Fibroblast of upper back skin (primary cell): ENCODE measurements at regions not wholly inside any gene's neighbourhood (a gene's known extent, or its start where the extent isn't known, plus 50 kb on each side); places are given as distances from the start of the nearest gene placed in this dataset.
"Not testable (repeated sequence)": the region's sequence is repeated elsewhere in the genome, so short reads cannot be mapped to it uniquely, and the experiment has no call there.

ENCODE experiments used
- DNase-seq: peaks from one replicate; pipeline ENCODE4 v3.0.0-alpha.2; 2013

DNA sequence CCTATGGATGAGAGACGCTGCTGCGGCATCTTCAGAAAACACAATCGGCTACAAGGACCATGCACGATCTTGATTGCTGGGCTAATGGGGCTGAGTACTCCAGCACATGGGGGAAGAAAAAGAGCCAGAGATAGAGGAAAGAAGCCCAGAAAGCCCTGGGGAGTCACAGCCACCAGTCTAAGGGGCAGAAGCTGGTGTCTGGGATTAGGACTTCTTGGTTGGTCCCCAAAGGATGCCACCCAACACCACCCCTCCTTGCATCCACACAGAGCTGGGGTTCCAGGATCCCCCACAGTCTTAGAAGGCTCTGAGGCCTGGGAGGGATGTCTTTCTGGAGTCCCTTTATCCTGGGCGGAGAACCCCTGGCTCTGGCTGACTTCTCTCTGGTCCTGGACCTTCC, 98.4 kb upstream of the TARDBP start:
- no peak for DNase-seq

DNA sequence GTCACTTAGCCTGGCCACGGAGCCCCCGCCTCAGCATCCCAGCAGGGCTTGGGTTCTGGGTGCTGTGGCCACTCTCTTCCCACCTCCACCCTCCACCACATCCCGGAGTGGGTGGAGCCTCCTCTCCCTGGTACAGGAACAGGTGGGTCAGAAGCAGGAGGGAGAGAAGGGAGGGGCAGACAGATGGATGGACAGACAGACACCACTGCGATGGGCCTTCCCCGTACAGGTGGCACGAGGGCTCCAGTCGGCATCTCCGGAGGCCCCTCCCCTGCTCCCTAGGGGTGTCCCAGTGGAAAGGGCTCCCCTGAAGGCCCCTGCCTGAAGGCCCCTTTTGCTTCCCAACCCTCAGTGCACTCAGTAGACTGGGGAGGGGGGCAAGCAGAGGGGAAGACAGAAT, 96.9 kb upstream of the TARDBP start:
- no peak for DNase-seq

DNA sequence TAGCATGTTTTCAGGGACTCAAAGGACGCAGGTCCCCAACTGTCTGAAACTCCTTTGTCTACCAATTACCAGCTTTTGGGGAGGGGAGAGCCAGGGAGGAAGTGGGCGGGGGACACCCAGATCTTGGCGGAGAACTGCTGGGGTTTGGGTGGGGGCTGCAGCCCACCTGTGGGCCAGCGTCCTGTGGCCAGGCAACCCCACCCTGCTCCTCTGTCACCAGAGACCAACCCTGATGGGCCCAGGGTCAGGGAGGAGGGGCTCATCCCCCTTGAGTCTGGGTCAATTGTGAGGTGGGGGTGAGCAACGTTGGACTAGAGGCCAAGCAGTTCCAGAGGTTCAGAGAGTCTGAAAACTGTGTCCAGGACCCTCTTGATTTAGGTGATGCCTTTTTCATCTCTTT, 96.1 kb upstream of the TARDBP start:
- no peak for DNase-seq

DNA sequence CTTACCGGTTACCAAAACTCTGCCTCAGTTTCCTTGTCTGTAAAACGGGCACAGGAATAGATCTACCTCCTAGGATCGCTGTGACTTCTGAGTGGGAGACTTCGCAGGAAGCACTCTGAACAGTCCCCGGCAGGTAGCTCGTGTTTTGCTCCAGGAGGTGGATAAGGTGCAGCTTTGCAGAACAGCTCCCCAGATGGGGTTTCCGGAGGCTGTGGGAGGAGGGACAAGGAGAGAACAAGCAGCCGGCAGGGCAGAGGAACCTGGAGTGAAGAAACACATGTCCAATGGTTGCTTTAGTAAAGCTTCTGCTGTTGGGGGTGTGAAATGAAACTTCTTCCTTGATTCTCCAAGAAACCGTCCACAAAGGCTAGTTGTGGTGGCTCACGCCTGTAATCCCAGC, 95.5 kb upstream of the TARDBP start:
- no peak for DNase-seq

DNA sequence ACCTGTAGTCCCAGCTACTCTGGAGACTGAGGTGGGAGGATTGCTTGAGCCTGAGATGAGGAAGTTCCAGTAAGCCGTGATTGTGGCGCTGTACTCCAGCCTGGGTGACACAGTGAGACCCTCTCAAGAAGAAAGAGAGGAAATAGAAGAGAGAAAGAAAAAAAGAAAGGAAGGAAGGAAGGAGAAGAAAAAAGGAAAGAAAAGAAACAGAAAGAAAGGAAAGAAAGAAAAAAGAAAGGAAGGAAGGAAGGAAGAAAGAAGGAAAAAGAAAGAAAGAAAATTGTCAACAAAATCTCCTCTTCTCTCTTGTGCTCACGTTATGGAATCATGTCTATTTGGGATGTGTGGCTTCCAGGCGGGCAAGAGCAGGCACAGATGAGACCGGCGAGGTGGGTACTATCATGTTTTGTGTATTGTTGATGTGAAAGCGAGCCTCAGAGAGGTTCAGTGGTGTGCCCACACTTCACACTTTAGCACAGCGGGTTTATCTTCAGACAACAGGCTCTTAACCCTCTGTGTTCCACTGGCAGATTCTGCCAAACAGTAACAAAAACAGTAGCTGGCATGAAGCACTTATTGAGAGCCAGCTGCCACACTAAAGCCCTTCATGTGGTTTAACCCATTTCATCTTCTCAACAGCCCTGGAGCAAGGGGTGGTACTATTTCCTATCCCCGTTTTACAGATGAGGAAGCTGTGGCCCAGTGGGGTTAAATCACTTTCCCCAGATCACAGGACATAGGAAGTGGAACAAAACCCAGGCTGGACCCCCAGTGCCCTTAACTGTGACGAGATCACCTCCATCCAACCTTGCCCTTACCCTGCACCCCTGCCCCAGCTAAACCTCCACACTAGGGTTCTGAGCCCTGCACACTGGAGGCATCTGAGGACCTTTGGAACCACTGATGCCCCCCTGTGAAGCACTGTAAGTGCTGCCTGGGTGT, 94.7 kb upstream of the TARDBP start:
- no peak for DNase-seq

DNA sequence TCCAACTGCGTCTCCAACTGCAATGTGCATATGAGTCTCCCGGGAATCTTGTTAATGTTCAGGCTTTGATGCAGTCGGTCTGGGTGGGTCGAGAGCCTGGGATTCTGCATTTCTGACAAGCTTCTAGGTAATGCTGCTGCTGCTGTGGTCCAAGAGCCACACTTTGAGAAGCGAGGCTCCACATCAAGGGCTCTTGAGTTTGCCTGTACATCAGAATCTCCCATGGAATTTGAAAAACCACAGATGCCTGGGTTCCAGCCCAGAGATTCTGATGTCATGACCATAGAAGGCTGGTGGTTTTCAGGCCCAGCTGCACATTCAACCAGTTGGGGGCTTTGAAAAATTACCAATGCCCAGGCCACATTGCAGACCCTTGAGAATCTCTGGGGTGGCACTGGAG, 93.9 kb upstream of the TARDBP start:
- peak; percentile 77 for DNase-seq

DNA sequence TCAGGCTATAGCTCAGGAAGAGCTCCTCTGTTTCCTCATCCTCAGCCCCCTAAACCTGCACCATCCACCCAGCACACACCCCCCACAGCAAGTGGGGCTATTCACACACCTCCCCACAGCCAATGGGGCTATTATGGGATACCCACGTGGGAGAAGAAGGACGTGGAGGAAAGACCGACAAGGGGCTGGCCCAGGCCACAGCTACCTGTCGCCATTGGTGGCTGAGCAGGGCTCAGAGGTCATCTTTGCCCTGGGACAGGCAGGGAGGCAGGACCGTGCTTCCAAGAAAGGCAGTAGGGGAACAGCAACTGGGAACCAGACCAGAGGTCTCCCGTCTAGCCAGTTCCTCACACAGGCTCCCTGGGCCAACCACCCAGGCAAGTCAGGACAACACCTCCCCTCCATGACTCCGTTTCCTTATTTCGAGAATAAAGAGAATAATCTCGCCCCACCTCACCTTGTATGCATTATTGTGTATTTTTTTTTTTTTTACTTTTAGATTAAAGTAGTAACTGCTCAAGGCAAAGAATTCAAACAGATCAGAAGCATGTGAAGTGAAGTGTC, 92.3 kb upstream of the TARDBP start:
- DNase-seq, result no peak

DNA sequence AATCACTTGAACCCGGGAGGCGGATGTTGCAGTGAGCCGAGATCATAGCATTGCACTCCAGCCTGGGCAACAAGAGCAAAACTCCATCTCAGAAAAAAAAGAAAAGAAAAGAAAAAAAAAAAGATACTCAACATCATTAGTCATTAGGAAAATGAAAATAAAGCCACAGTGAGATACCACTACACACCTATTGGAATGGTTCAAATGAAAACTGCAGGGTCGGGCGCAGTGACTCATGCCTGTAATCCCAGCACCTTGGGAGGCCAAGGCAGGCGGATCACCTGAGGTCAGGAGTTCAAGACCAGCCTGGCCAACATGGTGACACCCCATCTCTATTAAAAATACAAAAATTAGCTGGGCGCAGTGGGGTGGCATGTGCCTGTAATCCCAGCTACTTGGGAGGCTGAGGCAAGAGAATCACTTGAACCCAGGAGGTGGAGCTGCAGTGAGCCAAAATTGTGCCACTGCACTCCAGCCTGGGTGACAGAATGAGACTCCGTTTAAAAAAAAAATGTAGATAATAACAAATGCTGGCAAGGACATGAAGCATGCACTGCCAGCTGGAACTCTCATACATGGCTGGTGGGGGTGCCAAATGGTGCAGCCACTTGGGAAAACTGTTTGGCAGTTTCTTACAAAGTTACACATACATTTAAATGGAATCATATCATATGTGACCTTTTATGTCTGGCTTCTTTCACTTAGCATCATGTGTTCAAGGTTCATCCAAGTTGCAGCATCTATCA, 90.0 kb upstream of the TARDBP start:
- not testable (repeated sequence) for DNase-seq

DNA sequence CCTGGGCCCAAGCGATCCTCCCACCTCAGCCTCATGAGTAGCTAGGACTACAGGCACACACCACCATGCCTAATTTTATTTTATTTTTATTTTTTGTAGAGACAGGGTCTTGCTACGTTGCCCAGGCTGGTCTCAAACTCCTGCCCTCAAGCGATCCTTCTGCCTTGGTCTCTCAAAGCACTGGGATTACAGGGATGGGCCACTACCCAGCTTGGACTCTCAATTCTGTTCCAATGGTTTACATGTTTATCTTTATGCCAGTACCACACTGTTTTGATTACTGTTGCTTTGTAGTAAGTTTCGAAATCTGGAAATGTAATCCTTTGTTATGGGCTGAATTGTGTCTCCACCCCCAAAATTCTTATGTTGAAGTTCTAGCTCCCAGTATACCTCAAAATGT, 88.4 kb upstream of the TARDBP start:
- DNase-seq, result no peak

DNA sequence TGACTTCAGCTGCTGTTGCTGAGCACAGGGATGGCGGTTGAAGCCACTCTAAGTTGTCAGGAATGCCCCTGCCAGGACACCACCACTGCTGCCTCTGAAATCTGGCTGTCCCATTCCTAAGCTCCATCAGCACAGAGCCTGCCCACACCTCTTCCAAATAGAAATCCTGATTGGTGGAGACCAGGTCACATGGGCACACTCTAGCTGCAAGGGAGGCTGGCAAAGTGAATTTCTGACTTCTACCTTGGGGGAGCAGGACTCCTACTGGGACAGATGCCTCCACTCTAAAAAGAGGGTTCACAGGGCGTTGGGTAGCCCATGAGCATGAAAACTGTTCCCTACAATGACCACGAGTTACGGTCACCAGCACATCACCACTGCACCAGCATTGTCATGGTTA, 83.8 kb upstream of the TARDBP start:
- DNase-seq, result no peak

DNA sequence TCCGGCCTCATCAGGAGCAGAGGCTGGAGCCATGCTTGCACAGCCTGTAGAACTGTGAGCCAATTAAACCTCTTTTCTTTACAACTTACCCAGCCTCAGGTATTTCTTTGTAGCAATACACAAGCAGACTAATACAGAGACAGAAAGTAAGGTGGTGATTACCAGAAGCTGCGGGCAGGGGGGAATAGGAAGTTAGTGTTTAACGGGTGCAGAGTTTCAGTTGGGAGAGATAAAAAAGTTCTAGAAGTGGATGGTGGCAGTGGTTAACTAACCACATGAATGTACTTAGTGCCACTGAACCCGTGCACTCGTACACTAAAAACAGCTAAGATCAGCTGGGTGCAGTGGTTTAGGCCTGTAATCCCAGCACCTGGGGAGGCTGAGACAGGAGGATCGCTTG, 80.4 kb upstream of the TARDBP start:
- no peak for DNase-seq

DNA sequence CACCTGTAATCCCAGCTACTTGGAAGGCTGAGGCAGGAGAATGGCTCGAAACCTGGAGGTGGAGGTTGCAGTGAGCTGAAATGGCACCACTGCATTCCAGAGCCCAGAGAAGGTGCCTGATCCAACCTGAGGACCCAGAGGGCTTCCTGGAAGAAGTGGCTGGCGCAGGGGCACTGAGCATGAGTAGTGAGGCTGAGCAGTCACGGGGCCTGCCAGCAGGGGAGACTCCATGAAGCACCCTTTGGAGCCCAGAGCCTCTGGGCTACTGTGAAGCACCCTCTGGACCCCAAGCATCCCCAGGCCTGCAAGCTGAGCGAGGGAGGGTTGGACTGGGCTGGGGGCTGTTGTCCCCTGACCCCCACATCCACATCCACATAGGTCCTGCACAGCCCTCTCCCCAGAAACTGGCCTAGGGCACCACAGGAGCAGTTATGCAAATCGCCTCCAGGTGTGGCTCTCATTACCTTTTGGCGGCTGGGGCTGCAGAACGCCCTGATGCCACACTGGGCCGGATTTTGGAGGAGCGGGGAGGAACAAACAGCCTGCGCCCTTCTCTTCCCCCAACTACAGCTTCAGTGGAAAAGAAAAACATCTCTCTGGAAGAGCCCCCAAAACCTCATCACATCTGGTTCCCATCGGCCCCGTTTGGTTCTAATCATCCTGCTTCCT, 78.2 kb upstream of the TARDBP start:
- no peak for DNase-seq

DNA sequence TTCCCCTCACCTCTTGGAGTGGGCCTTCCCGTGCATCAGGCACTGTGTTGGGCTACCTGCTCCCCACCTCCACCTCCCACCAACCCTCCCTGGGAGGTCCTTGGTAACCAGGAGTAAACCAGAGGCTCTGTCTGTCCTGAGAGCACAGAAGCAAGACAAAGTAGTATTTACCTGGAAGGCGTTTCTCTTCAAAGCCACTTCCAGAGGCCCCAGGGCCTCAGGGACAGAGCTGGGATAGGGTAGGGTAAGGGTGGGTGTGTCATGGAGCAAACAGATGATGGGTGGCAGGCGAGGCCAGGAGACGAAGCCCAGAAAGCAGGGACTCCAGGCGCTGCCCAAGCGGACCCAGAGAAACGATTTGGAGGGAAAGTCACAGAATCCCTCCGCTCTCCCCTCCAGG, 77.2 kb upstream of the TARDBP start:
- DNase-seq, result no peak

DNA sequence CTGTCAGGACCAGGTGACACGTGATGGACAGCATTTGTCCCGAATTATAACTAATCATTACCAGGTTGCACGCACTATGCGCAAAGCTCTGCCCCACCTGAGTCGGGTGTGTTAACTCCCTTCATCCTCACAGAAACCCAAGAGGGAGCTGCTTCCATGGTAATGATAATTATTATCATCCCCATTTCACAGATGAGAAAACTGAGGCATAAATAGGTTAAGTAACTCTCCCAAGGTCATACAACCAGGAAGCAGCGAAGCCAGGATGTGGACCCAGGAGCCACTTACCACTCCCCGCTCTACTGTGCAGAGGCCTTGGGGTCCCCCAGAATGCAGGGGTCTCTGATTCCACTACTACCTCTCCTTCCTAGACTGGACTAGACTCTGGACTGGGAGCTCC, 76.7 kb upstream of the TARDBP start:
- no peak for DNase-seq

DNA sequence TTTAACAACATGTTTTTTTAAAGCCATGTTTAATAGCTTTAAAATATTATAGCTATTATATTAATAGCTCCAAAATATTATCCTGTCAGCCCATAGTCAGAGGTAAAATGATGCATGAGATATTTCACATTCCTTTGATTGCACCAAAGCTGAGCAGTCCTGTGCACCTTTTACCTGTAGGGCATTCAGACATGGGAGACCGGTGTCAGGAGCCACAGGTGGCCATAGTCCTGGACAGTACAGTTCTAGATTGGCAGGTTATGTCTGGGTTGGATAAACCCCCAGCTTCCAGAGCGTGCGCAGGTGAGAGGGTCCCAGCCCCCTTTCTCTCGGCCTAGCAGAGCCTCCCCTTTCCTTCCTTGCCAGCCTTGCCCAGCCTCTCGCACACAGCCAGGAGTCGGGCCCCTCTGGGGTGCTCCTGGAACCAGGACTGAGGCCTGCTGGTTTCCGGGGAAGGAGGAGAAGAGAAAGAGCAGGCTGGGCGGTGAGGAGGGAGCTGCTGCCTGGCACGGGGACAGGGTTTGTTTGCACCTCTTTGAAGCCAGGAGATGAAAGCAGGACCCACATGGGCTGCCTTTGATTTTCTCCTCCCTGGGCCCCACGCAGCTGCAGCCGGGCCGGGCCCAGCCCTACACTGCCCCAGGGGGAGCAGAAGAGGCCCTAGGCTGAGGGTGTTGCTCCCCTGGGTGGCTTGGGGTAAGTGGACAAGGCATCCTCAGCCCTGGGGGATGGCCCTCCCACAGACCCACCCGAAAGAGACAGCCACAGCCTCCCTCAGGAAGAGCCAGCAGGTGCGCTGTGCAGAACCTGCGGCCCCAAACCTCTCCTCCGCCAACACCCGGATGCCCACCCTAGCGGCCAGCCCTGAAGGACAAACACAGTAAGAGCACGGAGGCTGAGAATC, 75.2 kb upstream of the TARDBP start:
- no peak for DNase-seq

DNA sequence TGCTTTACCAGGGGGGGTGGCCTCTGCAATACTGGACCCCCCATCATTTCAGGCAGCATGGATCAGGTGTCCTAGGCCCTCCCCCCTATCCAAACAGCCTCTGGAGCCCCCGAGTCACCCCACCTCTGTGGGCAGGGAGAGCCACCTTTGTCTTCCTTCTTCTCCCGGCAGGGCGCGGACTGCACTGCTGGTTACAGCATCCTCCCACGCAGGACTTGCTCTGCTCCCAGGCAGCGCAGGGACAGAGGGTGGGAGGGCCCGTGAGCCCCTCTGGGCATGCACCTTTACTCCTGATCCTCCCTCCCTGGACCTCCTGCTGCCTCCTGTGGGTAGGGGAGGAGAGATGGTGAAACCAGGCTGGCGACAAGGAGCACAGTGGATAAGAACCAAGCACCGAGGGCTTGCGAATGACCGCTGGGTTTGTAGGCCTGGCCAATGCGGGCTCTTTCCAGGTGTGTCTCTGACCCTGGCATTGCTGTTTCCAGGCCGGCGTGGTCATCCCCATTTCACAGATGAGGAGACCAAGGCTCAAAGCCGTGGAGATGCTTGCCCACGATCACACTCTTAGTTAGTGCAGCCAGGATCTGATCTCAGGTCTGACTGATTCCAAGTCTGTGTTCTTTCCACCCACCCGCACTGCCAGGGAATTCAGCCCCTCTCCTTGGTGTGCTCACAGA, 73.6 kb upstream of the TARDBP start:
- no peak for DNase-seq

DNA sequence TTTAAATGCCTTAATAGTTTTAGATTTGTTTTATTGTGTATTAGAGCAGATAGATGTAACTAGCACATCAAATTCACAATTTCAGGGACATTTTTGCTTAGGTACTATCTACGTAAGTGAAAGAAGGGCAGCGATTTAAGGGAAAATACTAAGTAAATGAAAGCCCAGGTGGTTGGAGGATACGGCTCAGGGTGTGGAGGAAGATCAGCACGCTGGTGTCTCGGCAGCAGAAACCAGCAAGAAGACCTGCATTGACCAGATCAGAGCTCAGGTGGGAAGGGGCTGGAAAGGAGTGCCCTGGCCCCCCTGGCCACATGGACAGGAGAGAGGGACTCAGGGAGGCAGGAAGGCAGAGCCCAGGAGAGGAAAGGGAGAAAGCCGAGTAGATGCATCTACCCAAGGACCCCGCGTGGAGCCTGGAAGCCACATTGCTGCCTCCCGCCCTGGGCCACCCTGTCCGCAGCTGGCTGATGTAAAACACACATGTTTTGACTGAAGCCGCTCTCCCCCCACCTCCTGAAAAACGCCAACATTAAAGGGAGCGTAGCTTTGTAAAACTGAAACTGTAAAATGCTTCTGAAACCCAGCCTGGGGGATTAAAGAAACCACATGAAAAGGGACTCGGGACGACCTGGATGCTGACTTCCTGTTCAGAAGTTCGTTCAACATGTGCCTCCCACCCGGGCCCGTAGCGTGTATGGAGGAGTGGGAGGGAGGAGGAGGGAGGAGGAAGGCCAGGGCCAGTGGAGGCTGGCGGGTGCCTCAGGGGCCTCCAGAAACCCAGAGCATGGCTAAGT, 72.6 kb upstream of the TARDBP start:
- DNase-seq, result peak; percentile 41

DNA sequence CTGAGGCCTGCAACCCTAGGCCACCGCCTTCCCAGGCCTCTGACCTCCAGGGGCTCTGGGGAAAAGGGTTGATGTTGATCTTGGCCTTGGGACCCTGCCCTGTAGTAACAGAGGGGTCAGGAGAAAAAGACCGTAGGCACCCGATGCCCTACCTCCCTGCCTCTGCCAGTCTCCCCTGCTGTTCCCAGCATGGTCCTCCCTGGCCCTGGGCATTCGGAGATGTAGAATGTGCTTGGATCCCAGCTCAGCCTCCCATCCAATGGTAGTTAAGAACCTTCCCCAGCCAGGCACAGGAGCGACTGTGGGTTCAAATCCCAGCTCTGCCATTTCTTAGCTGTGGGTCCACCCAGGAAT, 72.0 kb upstream of the TARDBP start:
- no peak for DNase-seq

DNA sequence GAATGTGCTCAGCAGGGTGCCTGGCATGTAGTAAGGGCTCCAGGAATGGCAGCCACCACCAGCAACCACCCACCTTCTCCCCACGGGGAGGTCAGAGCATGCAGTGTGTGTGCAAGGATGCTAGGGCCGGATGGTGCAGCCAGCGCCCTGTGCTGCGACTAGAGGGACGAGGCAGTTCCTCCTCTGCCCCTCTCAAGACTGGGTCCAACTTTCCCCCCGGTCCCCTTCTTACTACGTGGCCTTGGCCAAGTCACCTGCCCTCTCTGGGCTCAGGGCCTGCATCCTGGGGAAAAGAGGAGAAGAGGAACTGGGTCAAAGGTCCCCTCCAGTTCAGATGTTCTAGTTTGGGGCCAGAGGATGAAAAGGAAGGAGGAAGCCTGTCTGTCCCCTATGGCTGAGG, 71.6 kb upstream of the TARDBP start:
- DNase-seq, result no peak

DNA sequence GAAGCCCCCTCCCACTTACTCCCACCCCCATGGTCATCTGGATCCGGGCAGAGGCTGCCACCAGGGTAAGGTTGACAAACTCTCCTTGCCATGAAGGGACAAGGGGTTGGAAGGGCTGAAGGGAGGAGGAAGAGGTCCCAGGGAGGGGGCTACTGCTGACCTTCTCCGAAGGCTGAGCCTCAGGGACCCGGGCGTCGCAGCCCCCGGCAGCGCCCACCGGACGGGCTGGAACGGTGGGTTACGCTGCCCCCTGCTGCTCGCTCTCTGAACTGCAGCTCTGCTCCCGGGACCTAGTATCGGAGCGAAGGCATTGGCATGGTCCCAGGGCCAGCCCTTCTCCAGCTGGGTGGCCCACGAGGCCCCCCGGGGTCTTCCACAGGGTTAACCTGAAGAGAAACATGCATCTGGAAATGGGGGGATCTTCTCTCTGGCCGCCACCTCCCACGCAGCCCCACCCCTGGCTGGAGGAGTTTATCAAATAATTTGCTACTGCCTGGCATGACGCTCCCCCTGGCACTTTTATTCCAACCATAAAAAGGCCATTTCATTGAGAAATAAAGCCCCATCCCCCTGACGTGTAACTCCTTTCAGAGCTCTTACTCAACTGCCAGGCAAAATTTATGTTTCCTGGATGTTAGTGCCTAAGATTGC, 70.4 kb upstream of the TARDBP start:
- peak; percentile 35 for DNase-seq

DNA sequence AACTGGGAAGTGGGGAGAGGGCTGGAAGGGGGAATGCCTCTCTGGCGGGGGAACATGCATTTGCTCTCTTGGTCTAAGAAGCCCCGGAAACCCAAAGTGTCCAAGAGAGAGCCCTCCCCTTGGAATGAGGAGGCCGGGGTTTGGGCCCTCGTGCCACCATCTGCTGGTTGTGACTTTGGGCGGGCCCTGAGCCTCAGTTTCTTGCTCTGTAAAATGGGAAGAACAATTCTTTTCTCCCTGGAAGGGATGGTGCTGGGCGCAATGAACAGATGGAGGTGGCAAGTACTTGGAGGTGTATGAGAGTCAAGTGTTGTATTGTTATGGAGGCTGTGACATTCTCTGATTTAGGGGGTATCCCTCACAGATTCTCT, 69.9 kb upstream of the TARDBP start:
- no peak for DNase-seq
